SKM-1 (cell line): ENCODE measurements at regions not wholly inside any gene's neighbourhood (a gene's known extent, or its start where the extent isn't known, plus 50 kb on each side); places are given as distances from the start of the nearest gene placed in this dataset.
A peak's percentile ranks its signal among the peaks of the same experiment; 100 is the strongest.

Experiments used
- DNase-seq: peaks from one replicate; lab custom pipeline; 2025; ENCODE audit not compliant: unreplicated experiment; lab: John Stamatoyannopoulos, UW

DNA sequence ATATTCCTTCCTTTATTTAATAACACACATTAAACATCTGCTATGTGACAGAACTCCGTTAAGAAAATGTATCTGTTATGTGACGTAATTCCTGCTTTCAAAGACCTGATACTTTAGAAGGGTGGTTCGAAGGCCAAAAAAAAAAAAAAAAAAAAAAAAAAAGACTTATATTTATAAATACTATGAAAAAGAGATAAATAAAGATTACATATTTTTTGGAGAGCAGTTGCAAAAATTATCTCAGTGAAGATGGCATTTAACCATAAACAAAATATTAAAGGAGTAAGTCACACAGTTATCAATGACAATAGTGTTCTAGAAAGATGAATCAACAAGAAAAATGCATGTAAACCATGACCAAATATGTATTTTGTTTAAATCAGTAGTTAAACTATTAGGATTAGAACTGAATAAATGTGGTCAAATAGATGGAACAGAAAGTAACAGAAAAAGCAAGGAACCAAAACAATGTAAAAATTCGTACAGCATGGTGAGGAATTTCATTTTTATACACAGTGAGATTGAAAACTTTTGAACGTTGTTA, 612.3 kb upstream of the SLITRK5 start:
- no peak for DNase-seq

DNA sequence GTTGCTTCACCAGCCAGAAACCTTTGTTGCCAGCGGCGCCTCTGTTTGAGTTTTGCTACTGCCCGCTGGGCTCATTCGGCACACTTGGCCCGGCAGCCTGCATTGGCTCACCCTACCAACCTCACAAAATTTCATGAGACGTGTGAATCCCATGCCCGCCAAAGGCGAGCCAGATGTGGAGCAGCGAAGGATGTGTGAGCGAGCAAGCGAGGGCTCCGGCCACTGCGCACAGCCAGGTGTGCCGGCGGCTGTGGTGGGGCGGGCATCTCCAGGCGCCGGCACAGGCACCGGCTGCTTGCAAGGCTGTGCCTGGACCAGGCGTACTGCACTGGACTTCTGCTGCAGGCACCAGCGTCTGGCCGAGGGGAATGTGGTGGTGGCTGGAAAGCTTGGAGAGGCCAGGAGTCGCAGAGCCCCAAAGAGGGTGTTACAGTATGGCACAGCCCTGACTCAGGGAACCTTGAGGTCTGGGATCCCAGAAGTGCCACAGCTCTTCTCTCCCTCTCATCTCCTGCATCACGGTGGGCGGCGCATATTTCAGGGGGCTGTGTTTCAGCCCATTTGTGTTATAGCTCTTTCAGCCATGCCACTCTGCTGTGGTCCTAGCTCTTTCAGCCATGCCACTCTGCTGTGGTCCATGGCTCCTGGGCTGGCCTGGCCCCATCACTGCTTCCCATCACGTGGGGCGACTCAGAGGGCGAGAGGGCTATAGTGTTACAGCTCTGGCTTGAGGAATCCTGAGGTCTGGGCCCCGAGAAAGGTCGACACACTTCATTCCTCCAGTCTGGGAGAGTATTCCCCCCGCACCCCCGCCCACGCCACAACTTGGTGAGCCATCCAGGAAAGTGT, 592.0 kb upstream of the SLITRK5 start:
- DNase-seq, result no peak

- DNase-seq, result no peak
These were observed 590.9 kb upstream of the SLITRK5 start for GRCh38 chr13:87080100-87080779.

GRCh38 chr13:87084192-87084591, 587.0 kb upstream of the SLITRK5 start:
- no peak for DNase-seq

GRCh38 chr13:87087741-87088140, 583.4 kb upstream of the SLITRK5 start:
- no peak for DNase-seq

- no peak for DNase-seq
These were observed 581.8 kb upstream of the SLITRK5 start for GRCh38 chr13:87089391-87089790.

- DNase-seq, result no peak
These were observed 577.8 kb upstream of the SLITRK5 start for GRCh38 chr13:87093399-87093798.

- DNase-seq, result no peak
These were observed 576.5 kb upstream of the SLITRK5 start for GRCh38 chr13:87094646-87095045.

DNA sequence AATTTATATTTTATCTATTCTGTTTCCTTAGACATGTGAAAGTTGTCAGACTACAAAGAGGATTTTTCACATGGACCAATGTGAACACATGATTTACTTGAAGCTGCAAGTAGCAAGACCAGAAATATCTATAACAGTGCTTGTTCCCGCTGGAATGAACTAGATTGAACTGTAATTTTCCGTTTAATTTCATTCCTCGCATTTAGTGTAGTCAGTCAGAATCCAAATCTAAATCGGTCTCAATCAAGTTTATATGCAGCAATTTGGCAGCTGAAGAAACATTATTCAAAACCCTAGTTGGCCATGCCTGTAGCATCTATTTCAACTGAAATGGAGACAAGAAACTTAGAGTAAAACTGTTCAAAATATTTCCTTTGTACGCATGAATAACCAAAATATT, 570.7 kb upstream of the SLITRK5 start:
- DNase-seq, result no peak

DNA sequence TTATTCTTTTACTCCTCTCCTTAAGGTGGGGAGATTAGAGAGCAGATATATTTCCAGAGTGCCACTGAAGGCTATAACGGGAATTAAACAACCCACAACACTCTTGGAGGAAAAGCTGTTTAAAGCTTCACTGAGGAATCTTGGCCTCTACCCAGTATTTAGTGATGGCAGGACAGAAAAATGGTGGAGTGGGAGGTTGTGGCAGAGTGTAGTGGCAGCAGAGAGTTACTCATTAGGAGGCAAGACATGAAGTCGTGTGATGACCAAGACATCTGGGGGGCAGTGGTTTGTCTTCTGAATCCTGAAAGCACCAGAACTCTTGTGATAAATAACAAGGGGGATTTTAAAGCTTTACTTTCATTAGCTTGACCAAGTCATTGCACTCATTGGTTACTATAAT, 563.5 kb upstream of the SLITRK5 start:
- DNase-seq, result no peak

GRCh38 chr13:87120476-87120875, 550.7 kb upstream of the SLITRK5 start:
- DNase-seq, result no peak

DNA sequence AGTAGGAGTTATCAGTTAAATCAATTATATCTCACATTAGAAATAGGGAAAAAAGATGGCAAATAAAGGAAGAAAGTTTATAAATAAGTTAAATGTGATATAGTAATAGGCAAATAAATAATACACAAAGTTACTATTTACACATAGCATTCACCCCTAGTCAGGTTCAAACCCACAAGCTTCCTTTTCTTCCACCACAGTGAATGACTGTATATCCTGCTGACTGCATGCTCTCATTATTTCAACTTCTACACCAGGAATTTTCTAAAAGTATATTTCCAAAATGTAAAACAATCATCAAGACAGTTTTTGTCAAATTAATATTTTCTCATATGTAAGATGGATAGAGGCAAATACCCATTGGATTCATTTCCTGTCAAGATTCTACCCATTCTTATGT, 548.6 kb upstream of the SLITRK5 start:
- no peak for DNase-seq

DNA sequence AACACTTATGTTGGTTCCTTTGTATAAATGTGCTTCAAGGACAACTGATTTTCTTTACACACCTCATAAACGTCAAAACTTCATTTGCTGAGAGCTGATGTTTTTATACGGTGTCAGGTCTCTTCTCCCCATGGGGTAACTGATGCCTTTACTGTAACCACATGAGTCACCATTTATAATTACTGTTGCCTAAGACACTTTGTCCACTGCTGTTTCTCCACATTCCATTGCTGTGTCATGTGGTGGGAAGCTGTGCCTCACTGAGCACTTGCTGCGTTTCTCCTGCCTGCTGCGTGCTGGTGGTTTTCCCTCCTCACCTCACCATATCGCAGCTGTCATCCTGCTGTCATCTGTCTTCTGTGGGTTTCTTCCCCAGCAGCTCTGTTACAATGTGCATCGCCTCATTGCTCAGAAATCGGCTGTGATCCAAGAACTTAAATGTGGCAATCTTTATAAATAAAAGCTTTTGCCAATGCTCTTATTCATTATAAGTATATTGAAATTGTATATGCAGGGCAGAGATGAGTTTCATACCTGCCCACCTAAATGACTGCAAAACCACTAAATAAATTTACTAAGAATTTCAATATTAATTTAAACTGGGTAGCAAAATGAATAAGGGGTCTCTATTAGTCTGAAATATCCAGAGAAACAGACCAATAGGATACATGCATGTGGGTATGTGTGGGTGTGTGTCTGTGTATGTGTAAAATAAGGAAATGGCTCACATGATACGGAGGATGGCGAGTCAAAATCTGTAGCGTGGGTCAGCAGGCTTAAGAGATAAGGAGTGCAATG, 547.0 kb upstream of the SLITRK5 start:
- DNase-seq, result peak; percentile 88

DNA sequence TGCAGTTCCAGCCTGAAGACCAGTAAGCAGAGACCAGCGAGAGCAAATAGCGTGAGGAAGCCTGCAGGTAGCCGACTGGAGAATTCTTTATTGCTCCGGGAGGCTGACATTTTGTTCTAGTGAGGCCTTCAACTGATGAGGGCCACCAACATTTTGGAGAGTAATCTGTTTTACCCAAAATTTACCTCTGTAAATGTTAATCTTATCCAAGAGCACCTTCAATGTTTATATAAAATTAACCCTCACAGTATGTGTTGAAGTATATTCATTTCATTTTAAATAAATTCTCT, 546.4 kb upstream of the SLITRK5 start:
- no peak for DNase-seq

GRCh38 chr13:87128036-87128435, 543.1 kb upstream of the SLITRK5 start:
- no peak for DNase-seq

DNA sequence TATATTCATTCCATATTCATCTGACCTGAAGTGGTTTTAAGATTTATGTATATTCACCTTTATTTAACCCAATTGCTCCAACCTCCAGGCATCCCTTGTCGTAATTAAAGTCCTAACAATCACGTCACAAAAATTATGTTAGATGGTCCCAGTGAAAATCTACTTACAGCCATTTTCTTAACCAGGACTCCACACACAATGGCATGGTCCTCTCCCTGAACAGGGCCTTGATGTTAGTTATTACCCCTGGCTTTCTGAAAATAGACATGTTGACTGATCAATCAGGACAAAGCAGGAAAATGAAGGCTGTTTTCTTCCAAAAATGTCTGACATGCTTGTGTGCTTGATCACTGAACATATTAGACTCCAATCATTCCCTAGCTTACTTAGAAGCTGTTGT, 542.7 kb upstream of the SLITRK5 start:
- no peak for DNase-seq

DNA sequence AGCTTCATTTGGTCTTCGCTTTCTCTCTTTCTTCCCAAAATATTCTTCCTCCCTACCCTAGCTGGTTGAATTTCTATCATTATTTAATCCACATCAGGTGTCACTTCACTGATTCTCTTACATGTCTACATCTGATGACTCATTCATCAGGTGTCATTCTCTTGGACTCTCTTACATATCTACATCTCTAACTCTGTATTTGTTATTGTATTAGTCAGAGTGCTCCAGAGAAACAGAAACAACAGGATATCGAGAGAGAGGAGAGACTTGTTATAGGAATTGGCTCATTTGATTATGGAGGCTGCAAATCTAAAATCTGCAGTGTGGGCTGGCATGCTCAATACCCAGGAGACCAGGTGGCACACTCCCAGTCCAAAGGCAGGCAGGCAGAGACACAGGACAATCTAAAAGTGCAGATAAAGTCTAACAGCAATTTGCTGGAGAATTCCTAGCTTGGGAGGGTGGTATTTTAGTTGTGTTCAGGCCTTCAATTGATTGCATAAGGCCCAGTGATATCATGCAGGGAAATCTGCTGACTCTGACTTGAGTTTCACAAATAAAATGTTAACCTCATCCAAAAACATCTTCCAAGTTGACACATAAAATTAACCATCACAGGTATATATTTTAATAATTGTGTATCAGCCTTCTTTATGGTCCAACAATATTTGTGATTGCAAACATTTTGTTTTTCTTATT, 541.4 kb upstream of the SLITRK5 start:
- no peak for DNase-seq

DNA sequence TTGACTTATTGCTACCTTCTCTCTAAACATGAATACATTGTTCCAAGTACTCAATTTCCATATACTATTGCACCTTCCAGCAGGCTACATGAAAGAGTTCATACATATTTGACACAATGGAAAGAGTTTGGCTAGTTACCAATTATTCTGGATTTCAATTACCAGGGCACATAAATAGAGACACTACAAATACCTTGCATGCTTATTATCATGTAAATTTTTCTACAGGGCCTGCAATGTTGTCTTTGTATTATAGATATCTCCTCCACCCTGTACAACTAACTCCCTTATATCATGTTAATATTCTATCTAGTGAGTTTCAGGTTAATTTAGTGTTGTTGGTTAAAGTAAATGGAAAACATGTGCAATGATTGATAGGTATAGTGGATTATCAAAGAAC, 540.7 kb upstream of the SLITRK5 start:
- no peak for DNase-seq

GRCh38 chr13:87131611-87132010, 539.6 kb upstream of the SLITRK5 start:
- DNase-seq, result no peak

GRCh38 chr13:87138866-87139265, 532.3 kb upstream of the SLITRK5 start:
- DNase-seq, result no peak

DNA sequence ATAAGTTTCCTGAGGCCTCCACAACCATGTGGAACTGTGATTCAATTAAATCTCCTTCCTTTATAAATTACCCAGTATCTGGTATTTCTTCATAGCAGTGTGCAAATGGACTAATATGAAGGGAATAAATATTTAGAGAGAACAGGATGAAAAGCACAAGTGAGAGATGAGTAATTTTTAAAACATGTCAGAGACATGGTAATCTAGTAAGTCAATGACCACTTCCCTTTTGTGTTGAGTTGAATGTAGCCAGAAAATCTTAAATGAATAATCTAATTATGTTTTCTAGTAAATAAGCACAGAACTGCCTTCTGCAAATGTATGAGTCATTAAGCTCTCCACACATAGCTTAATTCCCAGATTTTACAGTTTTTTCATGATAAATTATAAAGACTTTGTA, 524.1 kb upstream of the SLITRK5 start:
- no peak for DNase-seq
